LNCaP clone FGC (cell line): ENCODE measurements at regions not wholly inside any gene's neighbourhood (a gene's known extent, or its start where the extent isn't known, plus 50 kb on each side); places are given as distances from the start of the nearest gene placed in this dataset.

Experiments used
- DNase-seq: peaks from one replicate; pipeline ENCODE4 v3.0.0-alpha.2; 2011; ENCODE audit warnings: low read depth
- H3K4me3 ChIP-seq: 2 replicates; pipeline ENCODE4 v1.5.1; 2011; ENCODE audit warnings: mild to moderate bottlenecking, low read depth, low read length, control low read depth
- CTCF ChIP-seq: IDR thresholded peaks from 2 replicates; pipeline ENCODE4 v1.5.1; 2012; ENCODE audit warnings: mild to moderate bottlenecking; ENCODE audit not compliant: control insufficient read depth, insufficient read depth; ENCODE audit errors: extremely low read depth

- TF ChIP-seq CTCF, result no peak
- DNase-seq, result no peak
- H3K4me3 ChIP-seq, result no peak overlapping the region
These were observed 355.9 kb downstream of the EIPR1 start for GRCh38 chr2:3021720-3022119.

GRCh38 chr2:3010001-3010400 is 367.6 kb downstream of the EIPR1 start:
- no peak for TF ChIP-seq CTCF
- no peak overlapping the region for H3K4me3 ChIP-seq
- DNase-seq, result no peak

GRCh38 chr2:3009483-3009882 is 368.1 kb downstream of the EIPR1 start:
- H3K4me3 ChIP-seq, result no peak overlapping the region
- no peak for TF ChIP-seq CTCF
- DNase-seq, result no peak

GRCh38 chr2:3009005-3009404 is 368.6 kb downstream of the EIPR1 start:
- no peak for TF ChIP-seq CTCF
- no peak for DNase-seq
- no peak overlapping the region for H3K4me3 ChIP-seq

- no peak for TF ChIP-seq CTCF
- H3K4me3 ChIP-seq, result no peak overlapping the region
- no peak for DNase-seq
These were observed 369.1 kb downstream of the EIPR1 start for GRCh38 chr2:3008561-3008960.

DNA sequence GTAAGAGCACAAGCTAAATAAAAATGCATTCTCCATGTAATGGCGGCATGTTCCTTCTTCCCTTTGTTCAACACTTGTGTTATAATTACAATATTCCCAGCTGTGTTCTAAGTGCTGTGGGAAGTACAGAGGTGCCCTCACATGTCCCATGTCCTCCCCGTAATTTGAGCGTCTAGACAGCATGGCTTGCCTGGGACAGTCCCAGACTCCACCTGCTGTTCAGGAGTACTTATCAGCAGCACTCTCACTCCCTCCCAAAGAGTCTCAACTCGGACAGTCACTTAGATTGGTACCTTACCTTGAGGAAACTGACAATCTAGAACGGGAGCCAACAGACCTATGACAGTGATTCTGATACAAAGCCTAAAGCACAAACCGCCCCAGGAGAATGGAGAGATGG is 370.5 kb downstream of the EIPR1 start:
- DNase-seq, result no peak
- no peak for TF ChIP-seq CTCF
- H3K4me3 ChIP-seq, result no peak overlapping the region

GRCh38 chr2:3005859-3006501 is 371.6 kb downstream of the EIPR1 start:
- no peak overlapping the region for H3K4me3 ChIP-seq
- no peak for DNase-seq
- TF ChIP-seq CTCF, result no peak
